PFSK-1 (cell line): ENCODE measurements at regions not wholly inside any gene's neighbourhood (a gene's known extent, or its start where the extent isn't known, plus 50 kb on each side); places are given as distances from the start of the nearest gene placed in this dataset.

ENCODE experiments used
- FOXP2 ChIP-seq: optimal IDR thresholded peaks from 2 replicates; pipeline ENCODE3; 2011; ENCODE audit warnings: borderline replicate concordance, control low read depth, inconsistent platforms; ENCODE audit not compliant: insufficient read depth; ENCODE audit errors: extremely low read length, extremely low read depth
- POLR2AphosphoS5 ChIP-seq: IDR thresholded peaks from 2 replicates; pipeline ENCODE4 v1.6.1; 2012; ENCODE audit warnings: low read depth, mild to moderate bottlenecking, control low read depth, low read length, moderate library complexity
- REST ChIP-seq, 2 experiments: IDR thresholded peaks; 2 replicates each; pipeline versions ENCODE4 v1.6.1 to v1.8.0; 2011 to 2012; ENCODE audit warnings: low read depth in 2 of 2, low read length in 2 of 2, control low read depth in 1 of 2, inconsistent platforms in 1 of 2, mild to moderate bottlenecking in 1 of 2, moderate library complexity in 1 of 2; ENCODE audit not compliant: insufficient read depth in 1 of 2
- SIN3A ChIP-seq: IDR thresholded peaks from 2 replicates; pipeline ENCODE4 v1.6.1; 2012; ENCODE audit warnings: mild to moderate bottlenecking, low read length, moderate library complexity, borderline replicate concordance; ENCODE audit not compliant: insufficient read depth
- TAF1 ChIP-seq: IDR thresholded peaks from 2 replicates; pipeline ENCODE4 v1.6.1; 2012; ENCODE audit warnings: low read length, control low read depth, borderline replicate concordance; ENCODE audit not compliant: insufficient read depth

DNA sequence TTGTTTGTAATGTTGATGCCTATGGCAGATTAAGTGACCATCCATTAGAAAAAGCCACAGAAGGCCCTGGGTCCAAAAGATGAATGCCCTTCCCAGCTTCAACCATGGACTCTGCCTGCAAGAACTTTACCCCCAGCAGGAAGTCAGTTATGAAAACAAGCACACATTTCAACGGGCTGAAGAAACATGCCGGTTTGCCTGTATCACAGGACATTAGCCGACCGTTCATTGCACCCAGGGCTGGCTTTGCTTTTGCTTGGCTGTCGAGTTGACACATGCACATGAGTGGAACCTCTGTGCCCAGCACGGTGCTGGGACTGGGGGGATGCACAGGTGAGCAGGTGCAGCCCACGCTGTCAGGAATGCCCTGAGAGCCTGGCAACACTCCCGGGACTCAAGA, 1087.0 kb downstream of the BCL11B start:
- TF ChIP-seq REST (IDR thresholded peaks at IDR 0.05; ENCODE audit: insufficient read depth in 1 of 2, low read depth in 2 of 2, low read length in 2 of 2), result no peak
- no peak for TF ChIP-seq POLR2AphosphoS5
- TF ChIP-seq FOXP2, result no peak

DNA sequence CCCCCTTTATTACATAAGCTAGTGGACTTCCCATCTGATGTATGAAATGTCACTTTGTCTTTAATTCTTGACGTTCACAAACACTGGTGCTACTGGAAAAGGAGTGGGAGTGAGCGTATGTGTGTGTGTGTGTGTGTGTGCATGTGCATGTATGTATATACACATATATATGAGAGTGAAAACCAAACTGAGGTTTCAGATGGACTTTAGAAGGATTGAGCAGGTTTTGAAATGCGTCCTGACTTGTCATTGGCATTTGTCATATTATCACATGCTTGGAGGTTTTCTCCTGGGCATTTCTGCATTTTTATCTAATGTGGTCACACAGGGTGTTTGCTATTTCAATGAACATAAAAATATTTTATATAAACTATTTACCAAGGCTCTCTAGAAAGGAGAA, 1085.9 kb downstream of the BCL11B start:
- no peak for TF ChIP-seq REST (IDR thresholded peaks at IDR 0.05; ENCODE audit: insufficient read depth in 1 of 2, low read depth in 2 of 2, low read length in 2 of 2)
- no peak for TF ChIP-seq TAF1
- no peak for TF ChIP-seq SIN3A

DNA sequence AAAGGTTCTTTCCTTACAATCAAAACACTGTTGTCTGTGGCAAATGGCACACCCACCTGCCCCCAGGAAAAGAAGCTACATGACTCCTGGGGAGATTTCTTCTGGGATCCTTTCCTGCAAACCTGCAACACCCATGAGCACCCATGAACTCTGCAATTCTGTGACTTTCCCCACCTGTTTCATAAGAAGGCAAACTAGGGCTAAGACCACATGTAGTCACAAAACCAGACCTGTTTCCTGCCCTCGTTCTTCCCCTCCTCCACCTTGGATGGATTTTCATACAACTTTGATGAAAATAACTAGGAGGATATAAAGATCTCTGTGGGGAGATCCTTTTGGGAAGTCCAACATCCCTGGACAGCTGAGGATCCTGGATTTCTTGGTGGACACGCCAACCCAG, 1084.7 kb downstream of the BCL11B start:
- TF ChIP-seq REST (IDR thresholded peaks at IDR 0.05; ENCODE audit: insufficient read depth in 1 of 2, low read depth in 2 of 2, low read length in 2 of 2) (no peak), POLR2AphosphoS5 (no peak), TAF1 (no peak), FOXP2 (no peak), SIN3A (no peak)

- TF ChIP-seq SIN3A (no peak), FOXP2 (no peak), POLR2AphosphoS5 (no peak), REST (IDR thresholded peaks at IDR 0.05; ENCODE audit: insufficient read depth in 1 of 2, low read depth in 2 of 2, low read length in 2 of 2) (no peak), TAF1 (no peak)
Observed at GRCh38 chr14:98189062-98189461, 1082.9 kb downstream of the BCL11B start.

DNA sequence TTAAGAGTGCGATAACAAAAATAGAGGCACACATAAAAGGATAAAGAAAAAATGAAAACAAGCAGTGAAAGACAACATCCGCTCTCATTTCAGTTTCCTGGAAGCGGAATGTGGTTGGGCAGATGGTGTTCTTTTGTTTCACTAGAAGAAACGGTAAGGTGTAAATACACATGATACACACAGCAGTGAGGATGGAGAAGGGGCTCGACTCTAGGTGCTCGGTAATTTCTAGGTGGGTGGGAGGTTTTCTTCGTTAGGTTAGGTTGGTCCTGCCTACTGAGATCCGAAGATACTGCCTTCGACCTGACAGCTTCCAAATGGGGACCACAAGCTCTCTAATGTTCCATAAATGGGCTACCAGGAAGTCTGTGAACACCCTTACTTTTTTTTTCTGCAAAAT, 1082.5 kb downstream of the BCL11B start:
- TF ChIP-seq TAF1 (no peak), POLR2AphosphoS5 (no peak), FOXP2 (no peak), REST (IDR thresholded peaks at IDR 0.05; ENCODE audit: insufficient read depth in 1 of 2, low read depth in 2 of 2, low read length in 2 of 2) (no peak)
